Neural cell (in vitro differentiated cells): ENCODE measurements at regions not wholly inside any gene's neighbourhood (a gene's known extent, or its start where the extent isn't known, plus 50 kb on each side); places are given as distances from the start of the nearest gene placed in this dataset.

ENCODE experiments used
- EZH2 ChIP-seq: fragments of 200-600, 300-800 bp; shearing (Covaris generic), sonication (generic); IDR thresholded peaks from 2 replicates; pipeline ENCODE4 v1.6.1; 2014; ENCODE audit warnings: antibody characterized with exemption, low read length, borderline replicate concordance, mild to moderate bottlenecking; ENCODE audit not compliant: insufficient read depth, poor library complexity, severe bottlenecking
- MXI1 ChIP-seq: fragments of 450-650 bp; conservative IDR thresholded peaks from 2 replicates; pipeline ENCODE4 v1.6.1; 2014; ENCODE audit warnings: antibody characterized with exemption, mild to moderate bottlenecking; ENCODE audit not compliant: poor library complexity, severe bottlenecking
- RAD21 ChIP-seq: fragments of 450-650 bp; conservative IDR thresholded peaks from 2 replicates; pipeline ENCODE4 v1.6.1; 2014; ENCODE audit warnings: antibody characterized with exemption, mild to moderate bottlenecking, moderate library complexity
- TAF1 ChIP-seq: IDR thresholded peaks from 2 replicates; pipeline ENCODE4 v1.6.1; 2012; ENCODE audit warnings: low read depth
- TF ChIP-seq, protein P1 (sequence below): fragments of 450-650 bp; IDR thresholded peaks from 2 replicates; pipeline ENCODE4 v1.5.1; 2014; ENCODE audit warnings: antibody characterized with exemption, mild to moderate bottlenecking, moderate library complexity; ENCODE audit not compliant: poor library complexity, severe bottlenecking

DNA sequence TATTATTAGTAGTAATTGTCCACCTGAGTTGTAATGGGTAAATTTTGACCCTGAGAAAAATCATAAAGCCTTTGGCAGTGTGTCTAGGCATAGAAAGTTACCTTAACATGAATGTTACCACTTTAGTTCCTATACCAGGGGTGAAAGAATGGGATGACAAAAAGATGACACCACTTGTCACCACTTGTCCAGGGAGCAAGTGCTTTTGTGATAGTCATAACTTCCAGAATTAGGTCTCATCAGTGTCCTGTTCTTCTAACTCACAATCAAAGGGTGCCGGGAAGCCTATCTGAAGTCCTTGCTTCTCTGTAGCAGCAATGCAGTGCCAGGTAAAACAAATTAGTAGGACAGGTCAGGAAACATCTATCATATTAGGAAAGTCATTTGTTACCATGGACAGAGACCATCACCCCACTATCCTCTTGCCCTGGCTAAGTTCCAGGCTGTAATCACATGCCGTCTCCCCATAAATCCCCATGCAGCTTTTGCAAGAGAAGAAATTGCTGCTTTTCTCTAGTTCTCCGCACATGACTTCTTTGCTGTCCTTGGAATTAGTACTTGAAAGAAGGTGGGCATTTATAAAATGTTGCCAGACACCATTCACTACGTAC lies 156.5 kb upstream of the SGCD start:
- TF ChIP-seq, protein P1, sequence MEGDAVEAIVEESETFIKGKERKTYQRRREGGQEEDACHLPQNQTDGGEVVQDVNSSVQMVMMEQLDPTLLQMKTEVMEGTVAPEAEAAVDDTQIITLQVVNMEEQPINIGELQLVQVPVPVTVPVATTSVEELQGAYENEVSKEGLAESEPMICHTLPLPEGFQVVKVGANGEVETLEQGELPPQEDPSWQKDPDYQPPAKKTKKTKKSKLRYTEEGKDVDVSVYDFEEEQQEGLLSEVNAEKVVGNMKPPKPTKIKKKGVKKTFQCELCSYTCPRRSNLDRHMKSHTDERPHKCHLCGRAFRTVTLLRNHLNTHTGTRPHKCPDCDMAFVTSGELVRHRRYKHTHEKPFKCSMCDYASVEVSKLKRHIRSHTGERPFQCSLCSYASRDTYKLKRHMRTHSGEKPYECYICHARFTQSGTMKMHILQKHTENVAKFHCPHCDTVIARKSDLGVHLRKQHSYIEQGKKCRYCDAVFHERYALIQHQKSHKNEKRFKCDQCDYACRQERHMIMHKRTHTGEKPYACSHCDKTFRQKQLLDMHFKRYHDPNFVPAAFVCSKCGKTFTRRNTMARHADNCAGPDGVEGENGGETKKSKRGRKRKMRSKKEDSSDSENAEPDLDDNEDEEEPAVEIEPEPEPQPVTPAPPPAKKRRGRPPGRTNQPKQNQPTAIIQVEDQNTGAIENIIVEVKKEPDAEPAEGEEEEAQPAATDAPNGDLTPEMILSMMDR, result no peak
- TF ChIP-seq TAF1, result no peak
- TF ChIP-seq MXI1, result no peak
- TF ChIP-seq RAD21, result no peak
- no peak for TF ChIP-seq EZH2
